Pancreas (tissue), 10 donors: ENCODE measurements at regions not wholly inside any gene's neighbourhood (a gene's known extent, or its start where the extent isn't known, plus 50 kb on each side); places are given as distances from the start of the nearest gene placed in this dataset.

Experiments used
- ATAC-seq, 4 donors: fragments of 200-7000 bp; cut with Tn5 transposase; one replicate each; pipeline versions ENCODE4 v1.8.0 to v1.9.1; 2020; ENCODE audit warnings: mild to moderate bottlenecking in 4 of 4, moderate library complexity in 4 of 4
- DNase-seq, 6 donors: peaks; one replicate each; pipeline ENCODE4 v3.0.0-alpha.2; 2020
- FAIRE-seq: peaks from 2 replicates; lab custom pipeline; 2012; peaks lifted over from hg19 to GRCh38; lab: Jason Lieb, UNC
- H3K27ac ChIP-seq, 4 donors: fragments of 200-600 bp; sonication (generic); 1 replicate in 3 of 4; 2 replicates in 1 of 4; pipeline versions ENCODE4 v1.5.0 to v1.8.0; 2020
- H3K27me3 ChIP-seq, 4 donors: fragments of 200-600 bp; one replicate each; pipeline ENCODE4 v1.8.0; 2021
- H3K36me3 ChIP-seq, 3 donors: fragments of 200-600 bp; sonication (generic) in 1 of 3; one replicate each; pipeline versions ENCODE4 v1.5.0 to v1.8.0; 2020 to 2021
- H3K4me1 ChIP-seq, 3 donors: fragments of 200-600 bp; one replicate each; pipeline ENCODE4 v1.8.0; 2021
- H3K4me3 ChIP-seq, 4 donors: fragments of 200-600 bp; sonication (generic) in 2 of 4; one replicate each; pipeline versions ENCODE4 v1.5.0 to v1.8.0; 2020 to 2021
- H3K9me3 ChIP-seq, 4 donors: fragments of 200-600 bp; one replicate each; pipeline ENCODE4 v1.8.0; 2021
- CTCF ChIP-seq, 4 donors: fragments of 200-600 bp; sonication (generic) in 3 of 4; IDR thresholded peaks; one replicate each; pipeline versions ENCODE4 v1.5.0 to v1.8.0; 2021; ENCODE audit warnings: antibody characterized with exemption in 4 of 4
- whole genome bisulfite sequencing, 2 donors: extraction: QIAGEN DNeasy Blood & Tissue Kit; methylation state at CpG; one replicate each; pipeline ENCODE4 v1.1.7; 2013; 5-methylcytosine and 5-hydroxymethylcytosine counted together
- intact Hi-C, 3 donors: fragments of 100-400 bp; cut with DNase I; formaldehyde crosslinking; loops; one replicate each; pipeline versions ENCODE4 v1.11.1 to v1.14.2; 2022
- donor health status: healthy with polysubstance abuse.
- donor health status: DM: no; HTN: no; CAD: no; lungs with moderate emphysema.
- donor health status: DM: no; HTN: no; CAD: no.
- donor health status: control.
- donor health status: control.
- donor health status: Bipolar disorder and iron deficiency.
- donor health status: DM: yes; HTN: yes; CAD: no.
- donor health status: DM: no; HTN: no; CAD: no.
- donor health status: DM: no; HTN: no; CAD: no.
- donor health status: DM: yes; HTN: yes; CAD: no.

- intact Hi-C loops: no loop called here
- 78 to 89% methylated on average over 5 of the region's 5 CpGs for WGBS, 2 donors
Measured at GRCh38 chr14:99057576-99058083, 214.4 kb downstream of the BCL11B start.

GRCh38 chr14:99058542-99058941 is 213.5 kb downstream of the BCL11B start:
- DNase-seq (no peak), FAIRE-seq (no peak), ATAC-seq (no peak)
- H3K4me1 ChIP-seq: no peaks in the 10 kb centered on the region
- WGBS, 2 donors: 88 to 94% methylated on average over 8 of the region's 8 CpGs
- no peaks in the 10 kb centered on the region for H3K27me3 ChIP-seq
- intact Hi-C loops: no loop called here
- no peaks in the 10 kb centered on the region for H3K36me3 ChIP-seq
- H3K27ac ChIP-seq: no peak overlapping the region
- no peak for TF ChIP-seq CTCF (IDR thresholded peaks at IDR 0.05)
- H3K9me3 ChIP-seq: no peaks in the 10 kb centered on the region
- no peak overlapping the region for H3K4me3 ChIP-seq

More at GRCh38 chr14:99057576-99058083, 214.4 kb downstream of the BCL11B start:
- FAIRE-seq: no peak
- no peaks in the 10 kb centered on the region for H3K36me3 ChIP-seq
- H3K27ac ChIP-seq: no peak overlapping the region
- no peak for DNase-seq
- no peaks in the 10 kb centered on the region for H3K27me3 ChIP-seq
- H3K4me3 ChIP-seq: no peak overlapping the region
- H3K9me3 ChIP-seq: no peaks in the 10 kb centered on the region
- no peak for TF ChIP-seq CTCF (IDR thresholded peaks at IDR 0.05)
- H3K4me1 ChIP-seq: no peaks in the 10 kb centered on the region
- ATAC-seq: no peak

GRCh38 chr14:99062216-99062615 is 209.8 kb downstream of the BCL11B start:
- FAIRE-seq: no peak
- Histone ChIP-seq H3K4me1 (no peaks in the 10 kb centered on the region), H3K27ac (no peak overlapping the region), H3K36me3 (no peaks in the 10 kb centered on the region), H3K27me3 (no peaks in the 10 kb centered on the region), H3K4me3 (no peak overlapping the region), H3K9me3 (no peaks in the 10 kb centered on the region)
- no peak for DNase-seq
- ATAC-seq: no peak
- intact Hi-C loops: no loop called here
- WGBS, 2 donors: 75 to 88% methylated on average over 10 of the region's 10 CpGs
- TF ChIP-seq CTCF (IDR thresholded peaks at IDR 0.05): no peak

- no peak for FAIRE-seq
Measured at GRCh38 chr14:99062772-99063418, 209.1 kb downstream of the BCL11B start.

More at GRCh38 chr14:99062772-99063418, 209.1 kb downstream of the BCL11B start:
- Histone ChIP-seq H3K27ac (no peak overlapping the region), H3K36me3 (no peaks in the 10 kb centered on the region), H3K4me3 (no peak overlapping the region), H3K9me3 (no peaks in the 10 kb centered on the region), H3K27me3 (no peaks in the 10 kb centered on the region), H3K4me1 (no peaks in the 10 kb centered on the region)
- DNase-seq (no peak), ATAC-seq (no peak)
- intact Hi-C loops: no loop called here
- TF ChIP-seq CTCF (IDR thresholded peaks at IDR 0.05): no peak
- 72 to 81% methylated on average over 18 of the region's 18 CpGs for WGBS, 2 donors
